OCI-LY3 (cell line): ENCODE measurements at regions not wholly inside any gene's neighbourhood (a gene's known extent, or its start where the extent isn't known, plus 50 kb on each side); places are given as distances from the start of the nearest gene placed in this dataset.

Source experiments
- EZH2phosphoT487 ChIP-seq: fragments of 200-600 bp; shearing (Covaris generic); IDR thresholded peaks from 2 replicates; pipeline ENCODE4 v1.6.1; 2018; ENCODE audit warnings: antibody characterized with exemption, mixed run types, low read depth
- TF ChIP-seq, protein P1 (sequence below): fragments of 200-600, 300-600 bp; sonication (generic); IDR thresholded peaks from 2 replicates; pipeline ENCODE4 v1.5.1; 2014; ENCODE audit warnings: antibody characterized with exemption, low read length, low read depth

DNA sequence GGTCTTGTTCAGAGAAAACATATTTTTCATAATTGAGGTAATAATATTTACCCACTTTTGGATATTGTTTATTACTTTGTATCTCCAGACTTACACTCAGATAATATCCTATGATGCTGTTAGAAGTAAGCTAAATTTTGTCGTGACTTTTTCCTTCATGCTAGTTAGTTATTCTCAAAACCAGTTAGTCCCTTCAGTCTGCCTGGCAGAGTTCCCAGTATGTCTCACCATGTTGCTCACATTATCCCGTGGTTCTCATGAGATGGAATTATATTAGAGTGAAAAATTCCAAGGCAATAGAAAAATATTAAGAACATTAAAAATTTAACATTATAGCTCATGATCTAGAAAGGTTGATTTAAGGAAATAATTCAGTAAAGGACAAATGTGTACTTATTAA, 81.5 kb upstream of the SMIM30 start:
- TF ChIP-seq EZH2phosphoT487, result no peak
- TF ChIP-seq, protein P1, sequence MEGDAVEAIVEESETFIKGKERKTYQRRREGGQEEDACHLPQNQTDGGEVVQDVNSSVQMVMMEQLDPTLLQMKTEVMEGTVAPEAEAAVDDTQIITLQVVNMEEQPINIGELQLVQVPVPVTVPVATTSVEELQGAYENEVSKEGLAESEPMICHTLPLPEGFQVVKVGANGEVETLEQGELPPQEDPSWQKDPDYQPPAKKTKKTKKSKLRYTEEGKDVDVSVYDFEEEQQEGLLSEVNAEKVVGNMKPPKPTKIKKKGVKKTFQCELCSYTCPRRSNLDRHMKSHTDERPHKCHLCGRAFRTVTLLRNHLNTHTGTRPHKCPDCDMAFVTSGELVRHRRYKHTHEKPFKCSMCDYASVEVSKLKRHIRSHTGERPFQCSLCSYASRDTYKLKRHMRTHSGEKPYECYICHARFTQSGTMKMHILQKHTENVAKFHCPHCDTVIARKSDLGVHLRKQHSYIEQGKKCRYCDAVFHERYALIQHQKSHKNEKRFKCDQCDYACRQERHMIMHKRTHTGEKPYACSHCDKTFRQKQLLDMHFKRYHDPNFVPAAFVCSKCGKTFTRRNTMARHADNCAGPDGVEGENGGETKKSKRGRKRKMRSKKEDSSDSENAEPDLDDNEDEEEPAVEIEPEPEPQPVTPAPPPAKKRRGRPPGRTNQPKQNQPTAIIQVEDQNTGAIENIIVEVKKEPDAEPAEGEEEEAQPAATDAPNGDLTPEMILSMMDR, result no peak
